Stimulated activated naive CD8-positive, alpha-beta T cell treated with anti-CD3 and anti-CD28 coated beads, Interleukin-15, Interleukin-2, amounts not matched to agents 100 ng/mL and 50 ng/mL, for 24 hours (primary cell): ENCODE measurements at regions not wholly inside any gene's neighbourhood (a gene's known extent, or its start where the extent isn't known, plus 50 kb on each side); places are given as distances from the start of the nearest gene placed in this dataset.
"Not testable (repeated sequence)": the region's sequence is repeated elsewhere in the genome, so short reads cannot be mapped to it uniquely, and the experiment has no call there.

Experiments used
- H3K27ac Mint-ChIP-seq: one replicate; pipeline ENCODE4 v1.8.0; 2021; ENCODE audit warnings: mild to moderate bottlenecking, mixed read lengths
- H3K27me3 Mint-ChIP-seq: one replicate; pipeline ENCODE4 v1.8.0; 2021; ENCODE audit warnings: mixed read lengths
- H3K36me3 Mint-ChIP-seq: one replicate; pipeline ENCODE4 v1.8.0; 2021; ENCODE audit warnings: low read depth, mixed read lengths
- H3K4me1 Mint-ChIP-seq: one replicate; pipeline ENCODE4 v1.8.0; 2021; ENCODE audit warnings: low read depth, mixed read lengths
- H3K4me3 Mint-ChIP-seq: one replicate; pipeline ENCODE4 v1.8.0; 2021; ENCODE audit warnings: mild to moderate bottlenecking, mixed read lengths
- H3K9me3 Mint-ChIP-seq: one replicate; pipeline ENCODE4 v1.8.0; 2021; ENCODE audit warnings: mixed read lengths

DNA sequence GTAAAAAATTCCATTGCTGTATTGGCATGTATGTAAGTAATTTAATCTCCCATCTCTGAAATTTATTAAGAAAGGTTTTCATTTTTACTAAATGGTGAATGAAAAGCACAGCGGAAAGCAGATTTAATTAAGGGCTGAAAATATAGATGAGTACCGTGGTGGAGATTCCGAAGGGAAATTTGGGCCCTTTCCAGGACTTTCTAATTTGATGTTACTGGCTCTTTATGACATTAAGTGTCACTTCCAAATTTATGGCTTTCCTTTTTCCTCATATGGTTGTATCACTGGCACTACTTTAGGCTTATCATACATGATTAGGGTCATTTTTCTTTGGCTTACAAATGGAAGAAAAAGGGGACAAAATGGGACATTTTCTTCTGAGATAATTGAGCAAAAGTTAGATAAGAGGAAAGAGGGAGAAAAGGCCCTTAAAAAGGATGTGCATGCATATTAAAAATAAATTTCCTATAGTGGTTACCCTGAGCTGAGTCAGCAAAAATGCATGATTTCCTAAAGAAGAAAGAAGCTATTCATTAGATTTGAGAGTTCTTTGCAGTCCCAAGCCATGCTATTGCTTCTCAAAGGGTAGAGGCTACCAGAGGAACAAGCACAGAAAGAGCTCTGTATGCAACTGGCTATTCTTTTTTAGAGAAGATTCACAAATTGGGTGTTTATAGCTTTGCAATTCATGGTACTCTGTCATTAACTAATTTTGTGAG, 74.9 kb upstream of the CNIH3 start:
- Mint-ChIP-seq H3K36me3 (no peaks in the 10 kb centered on the region), H3K9me3 (no peaks in the 10 kb centered on the region), H3K4me3 (no peak overlapping the region), H3K4me1 (peaks cover 22% of the 10 kb centered on the region), H3K27me3 (peaks cover 6% of the 10 kb centered on the region), H3K27ac (no peak overlapping the region)

DNA sequence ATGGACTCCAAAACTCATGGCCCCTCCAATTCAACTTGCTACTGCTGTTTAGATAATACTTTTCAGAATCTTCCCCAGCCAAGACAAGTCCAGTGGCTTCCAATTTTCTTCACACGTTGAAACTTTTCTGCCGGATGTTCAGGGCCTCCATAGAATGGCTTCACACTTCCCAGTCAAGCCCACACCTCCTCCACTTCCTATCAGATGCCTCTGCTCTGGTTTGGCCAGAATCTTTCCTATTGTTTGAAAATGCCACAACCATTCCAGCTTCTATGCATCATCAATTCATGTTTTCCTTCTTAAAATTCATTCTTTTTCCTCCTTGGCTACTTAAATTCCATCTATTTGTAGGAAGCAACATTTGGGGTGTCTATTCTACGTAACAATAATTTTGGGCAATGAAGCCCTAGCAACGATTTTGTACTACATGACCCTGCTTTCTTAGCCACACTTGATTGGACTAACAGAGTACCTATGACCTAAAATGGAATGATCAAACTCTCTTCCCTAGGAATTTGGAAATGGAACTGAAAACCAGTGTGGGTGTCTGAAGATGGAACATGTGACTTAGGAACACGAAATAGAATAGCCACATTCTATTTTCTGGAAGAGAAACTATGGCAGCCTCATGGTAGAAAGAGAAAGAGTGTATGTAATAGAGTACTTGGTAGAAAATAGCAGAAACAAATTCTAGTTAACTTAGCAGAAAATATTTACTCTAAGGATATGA, 74.1 kb upstream of the CNIH3 start:
- H3K27ac Mint-ChIP-seq = no peak overlapping the region
- H3K27me3 Mint-ChIP-seq = peaks cover 6% of the 10 kb centered on the region
- no peak overlapping the region for H3K4me3 Mint-ChIP-seq
- H3K4me1 Mint-ChIP-seq = peaks cover 22% of the 10 kb centered on the region
- H3K9me3 Mint-ChIP-seq = no peaks in the 10 kb centered on the region
- no peaks in the 10 kb centered on the region for H3K36me3 Mint-ChIP-seq

DNA sequence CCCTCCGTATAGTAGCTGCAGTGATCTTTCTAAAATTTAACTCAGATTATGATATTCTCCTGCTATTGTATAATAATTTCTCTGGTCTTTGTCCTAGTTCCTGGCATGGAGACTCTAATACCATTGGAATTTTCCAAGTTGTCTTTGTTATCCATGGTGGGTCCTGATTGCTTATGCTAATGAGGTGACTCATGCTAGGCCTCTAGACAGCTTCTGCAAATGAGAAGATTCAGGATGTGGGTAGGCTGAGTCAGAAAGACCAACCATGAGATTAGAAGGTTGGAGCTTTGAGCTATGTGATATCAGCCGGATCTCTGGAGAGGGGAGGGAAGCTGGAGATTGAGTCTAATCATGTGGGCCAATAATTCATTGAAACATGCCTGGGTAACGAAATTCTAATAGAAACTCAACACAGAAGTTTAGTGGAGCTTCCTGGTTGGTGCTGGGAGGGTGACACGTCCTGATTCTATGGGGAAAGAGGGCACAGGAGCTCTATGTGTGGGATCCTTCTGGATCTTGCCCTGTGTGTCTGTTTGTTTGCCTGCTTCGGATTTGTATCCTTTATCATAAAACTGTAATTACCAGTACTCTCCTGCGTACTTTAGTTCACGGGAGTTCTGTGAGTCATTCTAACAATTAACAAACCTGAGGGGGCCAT, 73.2 kb upstream of the CNIH3 start:
- Mint-ChIP-seq H3K36me3 (no peaks in the 10 kb centered on the region), H3K9me3 (no peaks in the 10 kb centered on the region), H3K4me3 (peak overlapping the region; percentile 12), H3K27me3 (peaks cover 6% of the 10 kb centered on the region), H3K27ac (peak overlapping the region; percentile 28), H3K4me1 (peaks cover 22% of the 10 kb centered on the region)

DNA sequence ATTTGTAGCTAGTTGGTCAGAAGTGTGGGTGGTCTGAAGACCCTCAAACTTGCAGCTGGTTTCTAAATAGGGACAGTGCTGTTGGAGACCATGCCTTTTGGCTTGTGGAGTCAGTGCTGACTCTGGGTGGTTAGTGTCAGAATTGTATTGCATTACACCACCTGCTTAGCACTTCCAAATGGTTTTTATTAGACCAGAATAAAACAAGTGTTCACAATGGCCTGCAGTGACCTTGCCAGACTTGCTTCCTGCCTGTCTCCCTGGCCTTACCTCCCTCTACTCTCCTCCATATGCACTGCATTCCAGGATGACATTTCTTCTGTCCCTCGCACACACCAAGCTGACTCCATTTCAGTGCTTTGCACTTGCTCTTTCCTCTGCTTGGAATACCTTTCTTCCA, 72.7 kb upstream of the CNIH3 start:
- Mint-ChIP-seq H3K4me3 (no peak overlapping the region), H3K9me3 (no peaks in the 10 kb centered on the region), H3K27ac (peak overlapping the region; percentile 28), H3K4me1 (peaks cover 22% of the 10 kb centered on the region), H3K36me3 (no peaks in the 10 kb centered on the region), H3K27me3 (peaks cover 6% of the 10 kb centered on the region)

DNA sequence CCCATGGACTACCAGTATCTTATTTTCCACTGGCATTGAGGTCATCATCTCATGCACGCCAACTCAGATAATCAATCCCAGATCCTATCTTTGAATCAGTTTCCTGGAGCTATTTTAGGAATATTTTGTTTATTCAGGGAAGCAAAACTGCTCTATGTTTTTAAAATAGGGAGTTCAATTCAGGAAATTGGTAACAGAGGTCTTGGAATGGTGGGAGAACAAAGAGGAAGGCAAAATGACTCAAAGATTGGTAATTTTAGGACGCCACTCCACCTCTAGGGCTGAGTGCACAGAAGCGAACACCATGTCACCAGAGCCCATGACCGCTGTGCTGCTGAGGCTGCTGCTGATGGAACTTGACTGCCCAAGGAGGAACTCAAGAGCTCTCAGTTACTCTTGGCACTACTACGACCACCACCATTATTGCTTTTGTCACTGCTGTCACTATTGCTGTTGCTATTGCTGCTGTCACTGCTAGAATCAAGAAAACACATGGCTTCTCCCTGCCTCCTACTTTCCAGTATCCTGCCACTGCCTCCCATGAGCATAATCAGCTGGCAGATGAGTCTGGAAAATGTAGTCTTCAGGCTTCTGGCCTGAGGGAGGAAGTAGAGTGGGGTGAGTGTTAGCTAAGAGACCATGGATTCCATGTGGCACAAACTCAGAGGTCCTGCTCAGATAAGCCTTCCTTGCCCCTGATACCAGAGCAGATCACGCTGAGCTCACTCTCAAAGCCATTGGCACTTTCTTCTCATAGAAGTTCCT, 71.6 kb upstream of the CNIH3 start:
- no peaks in the 10 kb centered on the region for H3K9me3 Mint-ChIP-seq
- H3K27ac Mint-ChIP-seq = no peak overlapping the region
- peaks cover 22% of the 10 kb centered on the region for H3K4me1 Mint-ChIP-seq
- no peaks in the 10 kb centered on the region for H3K36me3 Mint-ChIP-seq
- H3K4me3 Mint-ChIP-seq = no peak overlapping the region
- H3K27me3 Mint-ChIP-seq = peaks cover 5% of the 10 kb centered on the region

DNA sequence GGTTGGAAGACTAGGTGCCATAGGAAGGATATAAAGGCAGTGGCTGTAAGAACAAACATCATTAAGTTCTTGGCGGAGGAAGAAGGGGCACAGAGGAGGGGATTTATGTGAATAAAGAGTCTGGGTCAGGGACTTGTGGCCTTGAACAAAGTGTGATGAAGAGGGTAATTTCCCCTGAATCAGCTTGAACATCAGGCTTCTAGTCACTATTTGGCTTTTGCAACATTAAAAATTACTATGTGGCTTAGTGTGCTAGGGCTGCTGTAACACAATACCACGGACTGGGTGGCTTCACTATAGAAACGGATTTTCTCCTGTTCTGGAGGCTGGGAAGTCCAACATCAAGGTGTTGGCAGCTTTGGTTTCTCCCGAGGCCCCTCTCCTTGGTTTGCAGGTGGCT, 70.5 kb upstream of the CNIH3 start:
- Mint-ChIP-seq H3K4me1 (peaks cover 22% of the 10 kb centered on the region), H3K36me3 (no peaks in the 10 kb centered on the region), H3K9me3 (no peaks in the 10 kb centered on the region), H3K4me3 (no peak overlapping the region), H3K27me3 (peaks cover 3% of the 10 kb centered on the region), H3K27ac (no peak overlapping the region)

DNA sequence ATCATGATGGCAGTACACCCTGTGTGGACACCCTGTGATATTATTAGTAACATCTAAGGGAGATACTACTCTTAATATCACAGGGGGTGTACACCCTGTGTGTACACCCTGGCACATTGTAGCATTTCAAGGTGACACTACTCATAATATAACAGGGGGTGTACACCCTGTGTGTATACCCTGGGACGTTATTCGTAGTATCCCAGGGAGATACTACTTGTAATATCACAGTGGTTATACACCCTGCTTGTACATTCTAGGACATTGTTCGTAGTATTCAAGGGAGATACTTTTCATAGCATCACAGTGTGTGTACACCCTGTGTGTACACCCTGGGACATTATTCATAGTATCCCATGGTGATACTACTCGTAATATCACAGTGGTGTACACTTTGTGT, 67.4 kb upstream of the CNIH3 start:
- Mint-ChIP-seq H3K27ac (no peak overlapping the region), H3K9me3 (no peaks in the 10 kb centered on the region), H3K4me1 (peaks cover 2% of the 10 kb centered on the region)

DNA sequence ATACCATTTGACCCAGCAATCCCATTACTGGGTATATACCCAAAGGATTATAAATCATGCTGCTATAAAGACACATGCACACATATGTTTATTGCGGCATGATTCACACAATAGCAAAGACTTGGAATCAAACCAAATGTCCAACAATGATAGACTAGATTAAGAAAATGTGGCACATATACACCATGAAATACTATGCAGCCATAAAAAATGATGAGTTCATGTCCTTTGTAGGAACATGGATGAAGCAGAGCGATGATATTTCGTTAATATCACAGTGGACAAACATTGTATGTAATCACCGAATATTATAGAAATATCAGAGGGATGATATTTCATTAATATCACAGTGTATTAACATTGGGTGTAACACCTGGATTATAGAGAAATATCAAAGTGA, 64.9 kb upstream of the CNIH3 start:
- not testable (repeated sequence) for H3K4me3 Mint-ChIP-seq, H3K36me3 Mint-ChIP-seq, H3K27me3 Mint-ChIP-seq, H3K9me3 Mint-ChIP-seq, H3K4me1 Mint-ChIP-seq, H3K27ac Mint-ChIP-seq

More for the DNA sequence above, 67.4 kb upstream of the CNIH3 start:
- Mint-ChIP-seq H3K4me3 (no peak overlapping the region), H3K36me3 (no peaks in the 10 kb centered on the region), H3K27me3 (no peaks in the 10 kb centered on the region)

DNA sequence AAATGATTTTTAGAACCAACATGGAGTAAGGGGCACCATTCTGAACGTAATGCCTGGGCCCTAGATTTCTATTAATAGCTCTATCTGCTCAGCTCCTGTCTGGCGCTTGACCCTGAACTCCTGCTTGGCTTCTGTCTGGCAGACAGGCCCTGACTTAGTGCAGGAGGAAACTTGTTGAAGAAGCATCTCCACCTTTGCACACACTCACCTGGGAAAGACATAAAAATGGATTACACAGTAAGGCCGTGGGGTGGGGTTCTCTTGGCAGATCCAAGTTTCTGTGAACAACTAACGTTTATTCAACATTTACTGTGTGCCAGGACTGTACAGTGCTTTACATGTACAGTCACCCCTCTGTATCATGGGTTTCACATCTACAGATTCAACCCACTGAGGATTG, 62.1 kb upstream of the CNIH3 start:
- Mint-ChIP-seq H3K27ac (no peak overlapping the region), H3K4me3 (no peak overlapping the region), H3K9me3 (no peaks in the 10 kb centered on the region), H3K27me3 (no peaks in the 10 kb centered on the region), H3K36me3 (no peaks in the 10 kb centered on the region), H3K4me1 (no peaks in the 10 kb centered on the region)

DNA sequence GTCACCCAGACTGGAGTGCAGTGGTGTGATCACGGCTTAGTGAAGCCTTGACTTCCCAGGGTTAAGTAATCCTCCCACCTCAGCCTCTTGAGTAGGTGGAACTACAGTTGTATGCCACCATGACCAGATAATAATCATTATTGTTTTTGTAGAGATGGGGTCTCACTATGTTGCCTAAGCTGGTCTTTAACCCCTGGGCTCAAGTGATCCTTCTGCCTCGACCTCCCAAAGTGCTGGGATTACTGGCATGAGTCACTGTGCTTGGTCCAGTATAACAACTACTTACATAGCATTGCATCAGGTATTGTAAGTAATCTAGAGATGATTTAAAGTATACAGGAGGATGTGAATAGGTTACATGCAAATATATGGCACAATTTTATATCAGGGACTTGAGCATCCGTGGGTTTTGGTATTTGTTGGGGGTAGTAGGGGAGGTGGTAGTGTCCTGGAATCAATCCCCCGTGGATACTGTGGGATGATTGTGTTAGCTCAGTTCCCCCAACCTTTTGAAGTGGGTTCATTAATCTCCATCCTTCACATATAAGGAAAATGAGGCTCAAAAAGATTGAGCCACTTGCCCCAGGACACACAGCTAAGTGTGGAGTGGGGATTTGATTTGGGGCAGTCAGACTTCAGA, 61.4 kb upstream of the CNIH3 start:
- no peaks in the 10 kb centered on the region for H3K9me3 Mint-ChIP-seq
- H3K4me1 Mint-ChIP-seq = no peaks in the 10 kb centered on the region
- no peaks in the 10 kb centered on the region for H3K36me3 Mint-ChIP-seq
- no peaks in the 10 kb centered on the region for H3K27me3 Mint-ChIP-seq
- no peak overlapping the region for H3K27ac Mint-ChIP-seq
- no peak overlapping the region for H3K4me3 Mint-ChIP-seq

DNA sequence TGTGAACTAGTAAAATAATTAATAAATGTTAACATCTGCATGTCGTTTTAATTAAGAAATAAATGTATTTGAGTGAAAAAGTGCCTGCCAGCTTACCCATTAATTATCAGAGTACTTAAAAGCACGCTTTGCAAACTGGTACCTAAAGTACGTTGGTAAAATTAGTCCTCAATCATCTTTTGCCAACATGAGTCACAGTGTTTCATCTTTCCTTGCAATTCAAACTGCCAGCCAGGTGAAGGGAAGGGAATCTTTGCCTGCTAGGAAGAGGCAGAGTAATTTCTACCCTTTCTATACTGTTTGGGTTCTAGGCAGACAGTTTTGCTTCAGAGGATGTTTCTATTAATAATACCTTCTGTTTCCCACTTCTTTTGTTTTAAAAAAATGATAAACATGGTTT, 57.2 kb upstream of the CNIH3 start:
- Mint-ChIP-seq H3K36me3 (no peaks in the 10 kb centered on the region), H3K27me3 (no peaks in the 10 kb centered on the region), H3K4me3 (no peak overlapping the region), H3K27ac (no peak overlapping the region), H3K9me3 (peaks cover 9% of the 10 kb centered on the region), H3K4me1 (no peaks in the 10 kb centered on the region)

DNA sequence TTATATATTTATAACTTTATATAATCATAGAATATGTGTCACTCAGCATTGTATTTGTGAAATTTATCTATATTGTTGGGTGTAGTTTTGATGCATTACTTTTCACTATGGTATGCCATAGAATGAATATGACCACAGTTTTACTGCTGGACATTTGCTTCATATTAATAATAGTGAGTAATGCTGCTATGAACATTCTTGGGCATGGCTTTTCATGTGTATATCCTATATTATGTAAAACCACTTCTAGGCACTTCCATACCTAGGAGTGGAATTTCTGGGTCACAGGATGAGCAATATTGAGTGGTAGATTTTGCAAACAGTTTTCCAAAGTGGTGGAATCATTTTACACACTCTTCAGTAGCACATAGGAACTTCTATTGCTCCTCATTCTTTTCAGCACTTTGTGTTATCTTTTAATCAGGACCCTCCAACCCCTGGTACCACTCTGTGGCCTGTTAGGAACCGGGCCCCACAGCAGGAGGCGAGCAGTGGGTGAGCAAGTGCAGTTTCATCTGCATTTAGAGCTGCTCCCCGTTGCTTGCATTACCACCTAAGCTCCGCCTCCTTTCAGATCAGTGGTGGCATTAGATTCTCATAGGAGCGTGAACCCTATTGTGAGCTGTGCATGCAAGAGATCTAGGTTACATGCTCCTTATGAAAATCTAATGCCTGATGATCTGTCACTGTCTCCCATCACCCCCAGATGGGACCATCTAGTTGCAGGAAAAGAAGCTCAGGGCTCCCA, 56.0 kb upstream of the CNIH3 start:
- H3K27ac Mint-ChIP-seq = no peak overlapping the region
- H3K36me3 Mint-ChIP-seq = no peaks in the 10 kb centered on the region
- H3K4me3 Mint-ChIP-seq = no peak overlapping the region
- H3K27me3 Mint-ChIP-seq = no peaks in the 10 kb centered on the region
- peaks cover 9% of the 10 kb centered on the region for H3K9me3 Mint-ChIP-seq
- no peaks in the 10 kb centered on the region for H3K4me1 Mint-ChIP-seq

DNA sequence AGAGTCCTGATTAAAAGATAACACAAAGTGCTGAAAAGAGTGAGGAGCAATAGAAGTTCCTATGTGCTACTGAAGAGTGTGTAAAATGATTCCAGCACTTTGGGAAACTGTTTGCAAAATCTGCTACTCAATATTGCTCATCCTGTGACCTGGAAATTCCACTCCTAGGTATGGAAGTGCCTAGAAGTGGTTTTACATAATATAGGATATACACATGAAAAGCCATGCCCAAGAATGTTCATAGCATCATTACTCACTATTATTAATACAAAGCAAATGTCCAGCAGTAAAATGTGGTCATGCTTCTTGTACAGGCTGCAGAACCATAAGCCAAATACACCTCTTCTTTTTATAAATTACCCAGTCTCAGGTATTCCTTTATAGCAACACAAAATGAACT, 53.2 kb upstream of the CNIH3 start:
- H3K36me3 Mint-ChIP-seq, H3K4me3 Mint-ChIP-seq, H3K27me3 Mint-ChIP-seq, H3K27ac Mint-ChIP-seq, H3K4me1 Mint-ChIP-seq, H3K9me3 Mint-ChIP-seq: not testable (repeated sequence)

DNA sequence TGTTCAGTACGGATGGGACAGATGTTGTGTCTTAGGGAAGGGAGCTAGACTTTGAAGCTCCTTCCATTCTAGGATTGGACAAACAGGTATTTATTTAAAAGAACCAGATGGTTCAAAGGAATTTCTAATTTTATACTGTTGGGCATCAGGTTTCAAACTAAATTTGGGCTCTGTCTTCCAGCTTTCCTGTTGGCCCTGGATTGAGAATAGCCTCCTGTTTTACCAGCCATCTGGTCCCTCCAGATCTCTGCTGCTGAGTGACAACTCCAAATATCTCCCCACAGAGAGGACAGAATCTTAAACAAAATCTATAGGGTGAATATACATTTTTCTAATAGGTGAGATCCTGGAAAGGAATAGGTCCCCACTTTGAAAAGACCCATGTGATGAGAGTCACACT, 52.5 kb upstream of the CNIH3 start:
- H3K36me3 Mint-ChIP-seq = no peaks in the 10 kb centered on the region

More for the DNA sequence above, 52.5 kb upstream of the CNIH3 start:
- no peak overlapping the region for H3K27ac Mint-ChIP-seq
- H3K27me3 Mint-ChIP-seq = no peaks in the 10 kb centered on the region
- no peak overlapping the region for H3K4me3 Mint-ChIP-seq
- no peaks in the 10 kb centered on the region for H3K4me1 Mint-ChIP-seq
- H3K9me3 Mint-ChIP-seq = peaks cover 9% of the 10 kb centered on the region
